GM21515 (cell line): ENCODE measurements at regions not wholly inside any gene's neighbourhood (a gene's known extent, or its start where the extent isn't known, plus 50 kb on each side); places are given as distances from the start of the nearest gene placed in this dataset.
"Not testable (repeated sequence)": the region's sequence is repeated elsewhere in the genome, so short reads cannot be mapped to it uniquely, and the experiment has no call there.

ENCODE experiments used
- ATAC-seq: cut with Tn5 transposase; IDR thresholded peaks from one replicate; pipeline ENCODE4 v1.9.1; 2021; ENCODE audit not compliant: unreplicated experiment

- no peak for ATAC-seq
Observed at GRCh38 chr5:143947313-143947712, 135.4 kb downstream of the HMHB1 start.

- no peak for ATAC-seq
Observed at GRCh38 chr5:143952809-143953208, 140.8 kb downstream of the HMHB1 start.

DNA sequence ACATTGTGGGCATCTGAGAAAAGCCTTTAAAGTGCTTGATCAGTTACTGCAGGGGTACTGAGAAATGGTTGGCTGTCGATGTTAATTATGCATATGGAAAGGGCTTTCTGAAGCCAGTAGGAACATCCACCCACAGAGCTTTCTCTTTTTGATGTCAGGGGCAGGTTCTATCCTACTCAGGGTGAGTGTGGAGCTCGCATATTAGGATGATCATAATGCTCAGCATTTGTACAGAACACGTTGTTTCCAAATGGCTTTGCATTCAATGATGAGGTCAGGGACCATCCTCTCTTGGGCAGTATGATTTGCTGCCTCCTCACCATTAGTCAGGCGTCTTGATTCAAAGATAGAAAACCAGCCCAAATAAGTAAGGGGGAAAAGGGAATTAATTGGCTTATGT, 141.9 kb downstream of the HMHB1 start:
- ATAC-seq = no peak

DNA sequence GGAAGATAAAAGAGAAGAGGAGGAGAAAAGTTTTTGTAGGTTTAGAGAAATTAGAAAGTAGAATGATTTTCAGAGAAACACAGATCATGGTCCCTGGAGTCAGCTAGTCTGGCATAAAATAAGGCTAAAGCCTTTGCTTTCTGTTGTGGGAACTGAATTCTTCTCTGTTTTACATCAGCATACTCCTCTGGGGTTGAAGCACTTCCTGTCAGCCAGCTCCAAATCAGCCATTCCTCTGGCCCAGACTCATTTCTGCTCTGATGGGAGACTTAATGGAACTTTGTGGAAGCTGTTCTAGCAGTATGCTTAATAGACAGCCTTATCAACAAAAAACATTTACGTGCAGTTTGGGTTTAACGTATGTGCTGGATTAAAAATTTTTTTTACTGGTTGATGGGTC, 143.2 kb downstream of the HMHB1 start:
- ATAC-seq = no peak

DNA sequence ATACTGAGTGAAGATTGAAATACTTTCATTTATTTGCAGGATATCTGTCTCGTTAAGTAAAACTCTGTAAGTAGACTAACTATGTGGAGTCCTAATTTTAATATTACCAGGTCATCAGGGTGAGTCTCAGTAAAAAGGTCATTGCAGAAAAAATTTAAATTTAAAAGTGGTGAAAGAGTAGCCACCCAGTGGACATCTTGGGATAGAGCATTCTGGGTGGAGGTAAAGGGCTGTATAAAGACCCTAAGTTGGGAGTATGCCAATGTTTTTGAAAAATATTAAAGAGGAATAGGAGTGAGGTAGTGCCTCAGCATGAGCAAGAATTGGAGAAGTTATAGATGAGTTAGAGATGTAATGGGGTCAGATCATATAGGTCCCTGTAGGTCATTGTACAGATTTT, 145.5 kb downstream of the HMHB1 start:
- ATAC-seq = no peak

DNA sequence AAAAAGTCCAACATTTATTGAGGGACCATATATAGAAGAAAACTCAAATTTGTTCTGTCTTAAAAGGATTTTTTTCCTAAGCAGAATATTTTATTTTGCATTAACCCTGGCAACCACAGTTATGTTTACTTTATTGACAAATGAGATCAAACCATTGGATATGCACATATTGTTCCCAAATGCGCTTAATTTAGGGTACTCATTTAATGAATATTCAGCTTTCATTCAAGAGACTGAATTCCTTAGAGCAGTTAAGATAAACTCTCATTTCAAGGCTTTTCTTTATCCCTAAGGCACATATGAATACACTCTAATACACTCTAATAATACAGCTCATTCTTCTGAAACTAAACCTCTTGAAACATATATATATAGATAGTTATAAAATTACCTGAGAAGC, 150.2 kb downstream of the HMHB1 start:
- no peak for ATAC-seq

DNA sequence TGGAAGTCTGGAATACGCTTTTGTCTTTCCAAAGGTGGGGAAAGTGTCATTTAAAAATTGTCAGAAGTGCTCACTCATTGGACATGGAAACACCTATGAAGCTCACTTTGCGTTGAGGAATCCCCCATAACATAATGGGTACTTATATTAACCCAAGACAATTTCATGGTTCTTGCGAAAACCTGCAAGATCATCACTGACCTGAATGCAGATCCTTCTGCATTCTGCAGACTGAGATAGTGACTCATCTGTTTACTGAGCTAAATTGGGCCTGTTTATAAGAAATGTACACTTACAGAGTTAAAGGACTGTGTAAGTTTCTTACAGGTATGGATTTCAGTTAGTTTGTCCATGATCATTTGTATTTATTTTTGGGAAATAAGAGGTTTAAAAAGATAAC, 153.0 kb downstream of the HMHB1 start:
- ATAC-seq = no peak

- no peak for ATAC-seq
Observed at GRCh38 chr5:143966280-143966679, 154.3 kb downstream of the HMHB1 start.

DNA sequence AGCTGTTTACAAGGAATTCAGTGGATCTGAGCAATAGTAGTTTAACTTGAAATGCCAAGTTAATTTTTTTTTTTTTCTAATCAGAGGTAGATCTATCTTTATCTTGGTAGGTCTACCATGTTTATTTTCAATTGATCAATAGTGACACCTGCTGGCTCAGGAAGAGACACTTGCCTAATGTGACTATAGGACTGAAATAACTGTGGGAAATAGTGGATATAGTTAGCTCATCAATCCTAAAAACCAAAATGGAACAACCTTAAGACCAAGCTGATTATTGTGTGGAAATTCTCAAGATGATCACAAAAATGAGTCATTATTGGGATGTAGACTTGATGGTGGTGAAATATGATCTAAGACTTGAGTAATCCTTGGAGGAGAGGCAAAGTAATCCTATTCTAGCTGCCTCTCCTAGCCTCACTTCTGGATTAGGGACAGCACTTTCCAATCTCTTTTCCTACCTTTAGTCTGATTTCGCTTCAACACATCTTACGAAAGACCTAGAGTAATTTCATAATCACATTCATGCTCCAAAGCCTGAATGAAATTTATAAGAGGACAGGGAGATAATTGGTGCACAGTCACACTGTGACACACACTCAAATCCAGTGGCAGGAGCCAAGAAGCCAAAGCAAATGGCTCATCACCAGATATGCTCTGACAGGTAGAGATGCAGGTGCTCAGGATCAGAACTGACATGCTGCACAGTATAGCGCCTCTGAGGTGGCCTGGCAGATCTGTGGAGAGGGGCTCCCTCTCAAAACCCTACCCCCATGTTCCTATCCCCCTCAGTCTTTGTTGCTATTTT, 156.3 kb downstream of the HMHB1 start:
- ATAC-seq = peak; percentile 63

- ATAC-seq = no peak
Observed at GRCh38 chr5:143970159-143970558, 158.2 kb downstream of the HMHB1 start.

GRCh38 chr5:143972068-143972467, 160.1 kb downstream of the HMHB1 start:
- ATAC-seq = no peak

- no peak for ATAC-seq
Observed at GRCh38 chr5:143976055-143976454, 164.1 kb downstream of the HMHB1 start.

DNA sequence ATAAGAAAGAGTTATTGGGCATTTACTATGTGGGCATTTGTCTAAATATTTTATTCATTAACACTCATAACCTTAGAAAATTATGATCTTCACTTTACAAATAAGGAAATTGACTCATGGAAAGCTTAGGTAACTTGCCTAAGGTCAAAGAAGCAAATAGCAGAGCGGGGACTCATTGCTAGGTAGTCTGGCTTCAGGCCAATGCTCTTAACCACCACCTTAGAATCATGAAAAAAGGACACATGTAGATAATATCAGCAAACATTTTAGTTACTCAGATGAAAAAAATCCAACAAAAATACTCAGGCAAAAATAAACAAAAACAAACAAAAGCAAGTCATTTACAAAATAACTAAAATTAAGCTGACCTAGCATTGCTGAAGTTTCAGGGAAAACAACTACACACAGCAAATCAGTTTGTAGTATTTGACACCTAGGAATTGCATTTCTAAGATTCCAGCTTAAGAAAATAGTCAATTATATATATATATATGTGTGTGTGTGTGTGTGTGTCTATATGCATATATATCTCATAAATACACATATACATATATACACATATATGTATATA, 166.0 kb downstream of the HMHB1 start:
- ATAC-seq = no peak

GRCh38 chr5:143979044-143979690, 167.2 kb downstream of the HMHB1 start:
- ATAC-seq = no peak

- no peak for ATAC-seq
Observed at GRCh38 chr5:143980506-143980905, 168.5 kb downstream of the HMHB1 start.

DNA sequence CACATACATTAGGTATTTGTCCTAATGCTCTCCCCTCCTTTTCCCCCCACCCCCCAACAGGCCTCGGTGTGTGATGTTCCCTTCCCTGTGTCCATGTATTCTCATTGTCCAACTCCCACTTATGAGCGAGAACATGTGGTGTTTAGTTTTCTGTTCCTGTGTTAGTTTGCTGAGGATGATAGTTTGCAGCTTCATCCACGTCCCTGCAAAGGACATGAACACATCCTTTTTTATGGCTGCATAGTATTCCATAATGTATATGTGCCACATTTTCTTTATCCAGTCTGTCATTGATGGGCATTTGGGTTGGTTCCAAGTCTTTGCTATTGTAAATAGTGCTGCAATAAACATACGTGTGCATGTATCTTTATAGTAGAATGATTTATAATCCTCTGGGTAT, 171.0 kb downstream of the HMHB1 start:
- ATAC-seq = not testable (repeated sequence)

GRCh38 chr5:143985832-143986515, 174.0 kb downstream of the HMHB1 start:
- no peak for ATAC-seq

DNA sequence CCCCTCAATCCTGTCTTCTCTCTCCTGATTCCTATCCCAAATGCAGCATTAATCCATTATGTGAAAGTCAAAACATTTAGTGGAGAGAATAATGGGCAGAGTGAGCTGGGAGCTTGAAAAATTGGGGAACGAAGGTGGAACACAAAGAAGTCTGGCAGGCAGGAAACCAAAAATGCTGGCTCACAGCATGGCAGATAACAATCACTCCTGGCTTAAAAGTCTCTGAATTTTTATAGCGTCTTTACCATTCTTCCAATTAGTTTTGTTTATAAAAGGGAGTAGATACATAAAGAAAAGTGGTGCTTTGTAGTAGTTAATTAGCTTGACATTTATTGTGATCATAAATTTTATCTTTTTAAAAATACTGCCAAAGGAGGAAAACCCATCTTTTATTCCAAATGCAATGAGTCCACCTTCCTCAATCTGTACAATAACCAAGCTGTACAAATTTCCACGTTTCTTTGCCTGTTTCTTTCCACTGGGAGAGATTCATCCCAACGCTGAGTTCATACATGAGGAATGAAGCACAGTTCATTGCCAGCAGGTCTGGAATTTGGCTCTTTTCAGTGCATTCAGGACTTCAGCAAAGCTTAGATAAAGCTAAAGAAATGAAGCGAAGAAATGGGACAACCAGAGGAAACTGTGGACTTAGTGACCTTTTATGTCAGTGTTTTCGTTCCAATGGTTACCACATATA, 174.7 kb downstream of the HMHB1 start:
- ATAC-seq = no peak

DNA sequence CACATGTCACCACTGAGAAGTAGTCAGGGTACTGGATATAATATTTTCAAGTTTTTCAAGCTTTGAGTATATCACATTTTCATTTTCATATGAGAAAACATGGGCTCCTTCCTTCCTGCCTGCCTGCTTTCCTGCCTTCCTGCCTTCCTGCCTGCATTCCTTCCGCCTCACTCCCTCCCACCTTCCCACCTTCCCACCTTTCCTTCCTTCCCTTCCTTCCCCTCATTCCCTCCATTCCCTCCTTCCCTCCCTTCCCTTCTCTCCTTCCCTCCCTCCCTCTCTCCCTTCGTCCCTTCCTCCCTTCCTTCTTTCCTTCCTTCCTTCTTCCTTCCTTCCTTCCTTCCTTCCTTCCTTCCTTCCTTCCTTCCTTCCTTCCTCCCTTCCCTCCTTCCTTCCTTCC, 175.3 kb downstream of the HMHB1 start:
- ATAC-seq = no peak

DNA sequence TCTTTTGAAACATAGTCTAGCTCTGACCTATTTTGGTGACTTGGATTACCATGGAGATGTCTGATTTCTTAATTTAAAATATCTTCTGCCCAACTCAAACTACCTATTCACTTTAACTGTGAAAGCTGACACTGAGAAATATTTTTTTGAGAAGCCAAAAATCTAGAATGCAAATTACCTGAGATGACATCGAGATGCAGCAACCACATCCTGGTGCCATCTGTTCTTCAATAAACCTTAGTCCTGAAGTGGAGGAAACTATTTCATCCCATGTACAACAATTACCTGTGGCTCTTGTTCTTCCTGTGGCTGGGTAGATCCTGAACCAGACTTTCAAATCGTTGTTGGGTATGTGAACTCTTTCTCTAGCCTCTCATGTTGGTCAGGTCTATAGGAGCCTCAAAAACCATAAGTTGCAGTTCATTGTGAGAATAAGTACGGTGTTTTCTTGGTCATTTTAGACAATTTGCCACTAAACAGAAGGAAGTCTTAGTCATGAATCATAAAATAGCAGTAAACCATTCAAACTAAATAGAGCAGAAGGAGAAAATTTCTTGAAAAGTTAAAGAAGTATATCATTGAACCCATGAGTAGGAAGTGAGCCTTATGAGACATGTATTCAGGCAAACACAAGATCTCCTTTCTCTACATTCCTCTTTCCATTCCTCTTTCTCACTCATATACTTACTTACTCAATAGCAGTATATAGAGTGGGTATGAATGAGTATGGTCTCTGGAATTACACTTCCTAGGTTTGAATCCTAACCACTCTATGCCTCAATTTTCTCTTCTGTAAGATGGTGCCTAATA, 176.0 kb downstream of the HMHB1 start:
- ATAC-seq = no peak
